HCT116 (cell line): ENCODE measurements at regions not wholly inside any gene's neighbourhood (a gene's known extent, or its start where the extent isn't known, plus 50 kb on each side); places are given as distances from the start of the nearest gene placed in this dataset.

Source experiments
- CTCF ChIP-seq, 3 experiments: fragments of 200-600 bp in 1 of 3; sonication (generic) in 1 of 3; IDR thresholded peaks in 2 of 3; conservative IDR thresholded peaks in 1 of 3; 2 replicates each; pipeline ENCODE4 v1.5.1; 2012 to 2017; ENCODE audit warnings: low read depth in 2 of 3, low read length in 2 of 3, antibody characterized with exemption in 1 of 3, borderline replicate concordance in 1 of 3, control low read depth in 1 of 3, mild to moderate bottlenecking in 1 of 3, mixed read lengths in 1 of 3, mixed run types in 1 of 3, moderate library complexity in 1 of 3; ENCODE audit not compliant: insufficient read depth in 1 of 3
- EZH2 ChIP-seq: fragments of 200-600 bp; sonication (generic); IDR thresholded peaks from 2 replicates; pipeline ENCODE4 v1.6.1; 2017; ENCODE audit warnings: antibody characterized with exemption, mixed run types
- MAX ChIP-seq: IDR thresholded peaks from 2 replicates; pipeline ENCODE4 v1.6.1; 2012
- POLR2A ChIP-seq: IDR thresholded peaks from 2 replicates; pipeline ENCODE4 v1.7.0; 2011; ENCODE audit warnings: borderline replicate concordance; ENCODE audit not compliant: insufficient read depth, insufficient read length; ENCODE audit errors: extremely low read depth
- POLR2AphosphoS5 ChIP-seq: IDR thresholded peaks from 2 replicates; pipeline ENCODE4 v1.6.1; 2011; ENCODE audit warnings: mild to moderate bottlenecking, low read depth, low read length, moderate library complexity
- SIN3A ChIP-seq: IDR thresholded peaks from 2 replicates; pipeline ENCODE4 v1.6.1; 2012; ENCODE audit warnings: low read depth
- SP1 ChIP-seq: IDR thresholded peaks from 2 replicates; pipeline ENCODE4 v1.6.1; 2012; ENCODE audit warnings: low read depth
- SRF ChIP-seq: IDR thresholded peaks from 2 replicates; pipeline ENCODE4 v1.6.1; 2012; ENCODE audit warnings: low read depth

- TF ChIP-seq POLR2AphosphoS5 (no peak), EZH2 (no peak), POLR2A (no peak), CTCF (IDR thresholded peaks at IDR 0.05 in 2 of 3, conservative IDR thresholded peaks at IDR 0.05 in 1 of 3; ENCODE audit: borderline replicate concordance in 1 of 3, insufficient read depth in 1 of 3, low read depth in 2 of 3, low read length in 2 of 3) (no peak), SIN3A (no peak), SP1 (no peak), SRF (no peak), MAX (no peak)
Measured at GRCh38 chr2:200170221-200170620, 136.3 kb upstream of the SPATS2L start.
